CD14-positive monocyte (primary cell): ENCODE measurements at regions not wholly inside any gene's neighbourhood (a gene's known extent, or its start where the extent isn't known, plus 50 kb on each side); places are given as distances from the start of the nearest gene placed in this dataset.

Source experiments
- DNase-seq, 3 donors: peaks; one replicate each; pipeline ENCODE4 v3.0.0-alpha.2; 2011 to 2022
- H2AFZ ChIP-seq: 2 replicates; pipeline ENCODE4 v1.6.0; 2012; ENCODE audit warnings: mild to moderate bottlenecking, low read depth, low read length, inconsistent platforms; ENCODE audit not compliant: insufficient read depth, poor library complexity, severe bottlenecking
- H3K27ac ChIP-seq, 2 donors: 1 replicate in 1 of 2; 2 replicates in 1 of 2; pipeline ENCODE4 v1.5.1; 2012 to 2013; ENCODE audit warnings: low read length in 2 of 2, control low read depth in 1 of 2, inconsistent platforms in 1 of 2, low read depth in 1 of 2, mild to moderate bottlenecking in 1 of 2
- H3K27me3 ChIP-seq, 2 donors: one replicate each; pipeline versions ENCODE4 v1.6.0 to v1.6.1; 2011 to 2013; ENCODE audit warnings: low read length in 2 of 2; ENCODE audit not compliant: control insufficient read depth in 2 of 2, insufficient read depth in 2 of 2
- H3K36me3 ChIP-seq, 2 donors: replicated peaks in 1 of 2; 1 replicate in 1 of 2; 2 replicates in 1 of 2; pipeline versions ENCODE4 v1.5.1 to v1.6.1; 2012 to 2013; ENCODE audit warnings: low read length in 2 of 2, control low read depth in 1 of 2, inconsistent platforms in 1 of 2, mild to moderate bottlenecking in 1 of 2; ENCODE audit not compliant: insufficient read depth in 2 of 2, control insufficient read depth in 1 of 2
- H3K4me1 ChIP-seq, 2 donors: 1 replicate in 1 of 2; 2 replicates in 1 of 2; pipeline versions ENCODE4 v1.5.1 to v1.6.1; 2012 to 2013; ENCODE audit warnings: low read length in 2 of 2, control low read depth in 1 of 2, inconsistent platforms in 1 of 2, mild to moderate bottlenecking in 1 of 2, moderate library complexity in 1 of 2; ENCODE audit not compliant: insufficient read depth in 2 of 2, control insufficient read depth in 1 of 2
- H3K4me2 ChIP-seq: replicated peaks from 2 replicates; pipeline ENCODE3; 2012; ENCODE audit warnings: low read length, moderate library complexity, mild to moderate bottlenecking; ENCODE audit not compliant: poor library complexity, severe bottlenecking; ENCODE audit errors: extremely low read depth
- H3K4me3 ChIP-seq, 3 experiments: fragments of 200-600 bp in 1 of 3; sonication (generic) in 1 of 3; replicated peaks in 1 of 3; 1 replicate in 2 of 3; 2 replicates in 1 of 3; pipeline ENCODE4 v1.5.1; 2011 to 2013; ENCODE audit warnings: low read length in 3 of 3, mild to moderate bottlenecking in 3 of 3, control low read depth in 2 of 3, low read depth in 2 of 3, inconsistent platforms in 1 of 3, moderate library complexity in 1 of 3
- H3K79me2 ChIP-seq: 2 replicates; pipeline ENCODE4 v1.6.0; 2012; ENCODE audit warnings: mild to moderate bottlenecking, control low read depth, inconsistent platforms, low read length, moderate library complexity; ENCODE audit not compliant: insufficient read depth
- H3K9ac ChIP-seq: 2 replicates; pipeline ENCODE4 v1.6.0; 2017; ENCODE audit warnings: low read length, mild to moderate bottlenecking; ENCODE audit not compliant: insufficient read depth, poor library complexity, severe bottlenecking
- H3K9me3 ChIP-seq, 2 donors: replicated peaks in 1 of 2; 1 replicate in 1 of 2; 2 replicates in 1 of 2; pipeline versions ENCODE4 v1.5.1 to v1.6.1; 2012 to 2013; ENCODE audit warnings: low read length in 2 of 2, control low read depth in 1 of 2; ENCODE audit not compliant: control insufficient read depth in 1 of 2, insufficient read depth in 1 of 2
- H4K20me1 ChIP-seq: 2 replicates; pipeline ENCODE4 v1.6.0; 2012; ENCODE audit warnings: mild to moderate bottlenecking, low read length, control low read depth, moderate library complexity; ENCODE audit not compliant: insufficient read depth
- H3K27ac Mint-ChIP-seq, 7 donors: one replicate each; pipeline ENCODE4 v1.8.0; 2020; ENCODE audit warnings: mild to moderate bottlenecking in 7 of 7, mixed read lengths in 7 of 7, moderate library complexity in 6 of 7, inconsistent platforms in 2 of 7
- H3K27me3 Mint-ChIP-seq, 3 donors: one replicate each; pipeline ENCODE4 v1.8.0; 2021 to 2022; ENCODE audit warnings: low read depth in 3 of 3, mild to moderate bottlenecking in 3 of 3, mixed read lengths in 3 of 3, moderate library complexity in 3 of 3, inconsistent platforms in 1 of 3
- H3K36me3 Mint-ChIP-seq, 2 donors: one replicate each; pipeline ENCODE4 v1.8.0; 2020; ENCODE audit warnings: mixed read lengths in 2 of 2, inconsistent platforms in 1 of 2, mild to moderate bottlenecking in 1 of 2
- H3K4me1 Mint-ChIP-seq: one replicate; pipeline ENCODE4 v1.8.0; 2020; ENCODE audit warnings: mild to moderate bottlenecking, mixed read lengths
- H3K4me3 Mint-ChIP-seq, 2 donors: one replicate each; pipeline ENCODE4 v1.8.0; 2020; ENCODE audit warnings: mild to moderate bottlenecking in 2 of 2, mixed read lengths in 2 of 2, moderate library complexity in 1 of 2
- H3K9me3 Mint-ChIP-seq, 7 donors: one replicate each; pipeline ENCODE4 v1.8.0; 2020 to 2022; ENCODE audit warnings: mixed read lengths in 7 of 7, mild to moderate bottlenecking in 6 of 7, moderate library complexity in 6 of 7, inconsistent platforms in 2 of 7
- CTCF ChIP-seq: fragments of 200-600 bp; IDR thresholded peaks from one replicate; pipeline ENCODE4 v1.8.0; 2022; ENCODE audit warnings: antibody characterized with exemption, mild to moderate bottlenecking
- WGBS: methylation state at CpG from one replicate; pipeline ENCODE4 v1.1.5; 2013; ENCODE audit warnings: missing lambda C conversion rate; ENCODE audit not compliant: insufficient coverage; 5-methylcytosine and 5-hydroxymethylcytosine counted together
- intact Hi-C, 2 donors: fragments of 100-400 bp; cut with micrococcal nuclease; formaldehyde crosslinking; loops; one replicate each; pipeline versions ENCODE4 v1.15.0 to v1.15.1; 2023

- intact Hi-C loops, result no loop called here
- TF ChIP-seq CTCF, result no peak
- H2AFZ ChIP-seq, result no peak overlapping the region
- H3K27me3 Mint-ChIP-seq, result peaks cover 2 to 10% (median 5%) of the 10 kb centered on the region in 3 donors
- no peaks in the 10 kb centered on the region for H3K36me3 Mint-ChIP-seq
- no peaks in the 10 kb centered on the region for H3K4me1 Mint-ChIP-seq
- H3K4me2 ChIP-seq, result no peak overlapping the region
- no peak for DNase-seq
- no peak overlapping the region for H3K4me3 ChIP-seq
- H3K36me3 ChIP-seq, result no peaks in the 10 kb centered on the region
- no peaks in the 10 kb centered on the region for H3K79me2 ChIP-seq
- H3K9me3 ChIP-seq, result peaks cover 0 to 3% of the 10 kb centered on the region in 2 donors
- peaks cover 0 to 3% of the 10 kb centered on the region in 2 donors for H3K27me3 ChIP-seq
- peaks cover 0 to 24% (median 11%) of the 10 kb centered on the region in 7 donors for H3K9me3 Mint-ChIP-seq
- H3K4me1 ChIP-seq, result no peaks in the 10 kb centered on the region
- no peaks in the 10 kb centered on the region for H4K20me1 ChIP-seq
- no peak overlapping the region for H3K27ac Mint-ChIP-seq
- no peak overlapping the region for H3K27ac ChIP-seq
- no peak overlapping the region for H3K4me3 Mint-ChIP-seq
- H3K9ac ChIP-seq, result no peak overlapping the region
These were observed 58.3 kb upstream of the ALDH1A3 start for GRCh38 chr15:100821327-100821726.

DNA sequence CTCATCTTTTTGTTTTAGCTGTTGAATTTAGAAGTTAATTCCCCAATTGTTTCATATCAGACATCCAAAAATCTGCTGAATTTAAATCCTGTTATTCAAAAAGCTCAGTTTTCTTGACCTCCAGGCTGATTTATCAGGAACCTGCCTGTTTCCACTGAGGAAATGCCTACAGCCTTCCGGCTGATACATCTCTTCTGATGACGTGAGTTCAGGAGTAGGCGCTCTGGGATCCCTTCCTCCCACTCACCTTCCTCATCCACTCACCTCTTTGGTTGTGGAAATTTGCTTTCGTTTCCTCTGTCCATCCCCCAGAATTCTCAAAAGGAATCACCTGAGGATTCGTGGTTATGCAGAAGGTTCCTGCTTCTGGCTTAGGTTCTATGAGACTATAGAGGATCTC is 55.4 kb upstream of the ALDH1A3 start:
- no peaks in the 10 kb centered on the region for H3K36me3 Mint-ChIP-seq
- no peak overlapping the region for H3K4me2 ChIP-seq
- TF ChIP-seq CTCF, result no peak

More for the DNA sequence above, 55.4 kb upstream of the ALDH1A3 start:
- H3K4me3 ChIP-seq, result no peak overlapping the region
- H3K79me2 ChIP-seq, result no peaks in the 10 kb centered on the region
- H3K4me1 ChIP-seq, result no peaks in the 10 kb centered on the region
- no peaks in the 10 kb centered on the region for H4K20me1 ChIP-seq
- no peak overlapping the region for H3K27ac ChIP-seq
- Mint-ChIP-seq H3K9me3 (peaks cover 2 to 20% (median 8%) of the 10 kb centered on the region in 7 donors), H3K27me3 (peaks cover 3 to 10% (median 8%) of the 10 kb centered on the region in 3 donors), H3K27ac (no peak overlapping the region), H3K4me3 (no peak overlapping the region), H3K4me1 (no peaks in the 10 kb centered on the region)
- no CpG with 5 or more reads among the region's 5 CpGs for whole genome bisulfite sequencing
- DNase-seq, result no peak
- H3K27me3 ChIP-seq, result peaks cover 0 to 3% of the 10 kb centered on the region in 2 donors
- H3K36me3 ChIP-seq, result no peaks in the 10 kb centered on the region
- H2AFZ ChIP-seq, result no peak overlapping the region
- intact Hi-C loops, result no loop called here
- H3K9ac ChIP-seq, result no peak overlapping the region
- H3K9me3 ChIP-seq, result no peaks in the 10 kb centered on the region
